GM12878 (cell line): ENCODE measurements at regions not wholly inside any gene's neighbourhood (a gene's known extent, or its start where the extent isn't known, plus 50 kb on each side); places are given as distances from the start of the nearest gene placed in this dataset.

Experiments used
- ATAC-seq: fragments of 200-7000 bp; cut with Tn5 transposase; 3 replicates; pipeline ENCODE4 v1.9.1; 2020; ENCODE audit warnings: mild to moderate bottlenecking, moderate library complexity
- BruUV-seq: library from RNA; stranded (reverse); fragments of 400-500 nt; replicated peaks from 2 replicates; lab custom pipeline; 2021; lab: Mats Ljungman, UMichigan
- CTCF ChIA-PET: fragments of 300-600 bp; sonication (Branson Sonifier 250); formaldehyde crosslinking; extraction: SDS; loops from one replicate; lab custom pipeline; 2021; ENCODE audit warnings: inconsistent platforms; lab: Yijun Ruan, JAX
- POLR2A ChIA-PET: fragments of 350-600 bp; formaldehyde crosslinking; extraction: SDS; loops from one replicate; lab custom pipeline; 2021; ENCODE audit warnings: inconsistent platforms; lab: Charles Lee
- RAD21 ChIA-PET: fragments of 300-600 bp; sonication (Branson Sonifier 250); formaldehyde crosslinking; loops from one replicate; lab custom pipeline; 2023; ENCODE audit warnings: antibody characterized with exemption; ENCODE audit not compliant: unreplicated experiment; lab: Charles Lee
- SMC1A ChIA-PET: fragments of 300-600 bp; sonication (Branson Sonifier 250); formaldehyde crosslinking; loops from one replicate; lab custom pipeline; 2023; ENCODE audit not compliant: unreplicated experiment, uncharacterized antibody; lab: Charles Lee
- DNase-seq: peaks from one replicate; pipeline ENCODE4 v3.0.0-alpha.2; 2011; ENCODE audit warnings: low read depth, low spot score
- FAIRE-seq: peaks from 3 replicates; lab custom pipeline; 2011; peaks lifted over from hg19 to GRCh38; lab: Jason Lieb, UNC
- H2AFZ ChIP-seq: 2 replicates; pipeline ENCODE4 v1.6.0; 2011; ENCODE audit warnings: low read depth, low read length, control low read depth; ENCODE audit not compliant: control insufficient read depth
- H3K27ac ChIP-seq: 2 replicates; pipeline ENCODE4 v1.5.1; 2011; ENCODE audit warnings: control low read depth; ENCODE audit not compliant: control insufficient read depth, insufficient read depth
- H3K27me3 ChIP-seq, 2 experiments: replicated peaks in 1 of 2; 2 replicates each; pipeline versions ENCODE4 v1.6.0 to v1.6.1; 2011; ENCODE audit warnings: low read length in 1 of 2; ENCODE audit not compliant: control insufficient read depth in 2 of 2, insufficient read depth in 2 of 2
- H3K36me3 ChIP-seq, 2 experiments: 2 replicates each; pipeline ENCODE4 v1.5.1; 2011; ENCODE audit warnings: low read length in 1 of 2; ENCODE audit not compliant: control insufficient read depth in 2 of 2, insufficient read depth in 2 of 2
- H3K4me1 ChIP-seq: 2 replicates; pipeline ENCODE4 v1.6.1; 2011; ENCODE audit warnings: mild to moderate bottlenecking, low read length, moderate library complexity, mixed read lengths; ENCODE audit not compliant: control insufficient read depth, insufficient read depth
- H3K4me2 ChIP-seq: 2 replicates; pipeline ENCODE4 v1.6.0; 2011; ENCODE audit warnings: control low read depth; ENCODE audit not compliant: control insufficient read depth, insufficient read depth
- H3K4me3 ChIP-seq: fragments of 200-600 bp; sonication (generic); 2 replicates; pipeline ENCODE4 v1.5.1; 2016
- H3K79me2 ChIP-seq: 2 replicates; pipeline ENCODE4 v1.6.0; 2011; ENCODE audit warnings: low read length; ENCODE audit not compliant: control insufficient read depth, insufficient read depth
- H3K9ac ChIP-seq: 2 replicates; pipeline ENCODE4 v1.8.0; 2011; ENCODE audit warnings: low read length, control low read depth, mixed read lengths; ENCODE audit not compliant: control insufficient read depth, insufficient read depth
- H3K9me3 ChIP-seq: replicated peaks from 3 replicates; pipeline ENCODE4 v1.5.1; 2011; ENCODE audit warnings: mild to moderate bottlenecking, low read length; ENCODE audit not compliant: control insufficient read depth, insufficient read depth
- H4K20me1 ChIP-seq: 2 replicates; pipeline ENCODE4 v1.6.0; 2011; ENCODE audit not compliant: control insufficient read depth, insufficient read depth
- BACH1 ChIP-seq: fragments of 450-650 bp; IDR thresholded peaks from 2 replicates; pipeline ENCODE4 v1.6.1; 2017; ENCODE audit warnings: mild to moderate bottlenecking, borderline replicate concordance
- CBX3 ChIP-seq: fragments of 200-600 bp; sonication (generic); IDR thresholded peaks from 2 replicates; pipeline ENCODE4 v1.6.1; 2016; ENCODE audit warnings: low read depth, borderline replicate concordance
- CHD1 ChIP-seq: IDR thresholded peaks from 2 replicates; pipeline ENCODE4 v1.6.1; 2012; ENCODE audit warnings: low read depth, low read length, improper control_type of control experiment
- IRF5 ChIP-seq: fragments of 450-650 bp; IDR thresholded peaks from 2 replicates; pipeline ENCODE4 v1.6.1; 2017; ENCODE audit warnings: borderline replicate concordance
- JUND ChIP-seq: IDR thresholded peaks from 2 replicates; pipeline ENCODE4 v1.6.1; 2012; ENCODE audit warnings: low read depth, mild to moderate bottlenecking, low read length, improper control_type of control experiment, moderate library complexity
- MYC ChIP-seq: IDR thresholded peaks from 2 replicates; pipeline ENCODE4 v1.6.1; 2011; ENCODE audit warnings: mild to moderate bottlenecking, low read length, moderate library complexity, inconsistent platforms; ENCODE audit not compliant: insufficient read depth, insufficient replicate concordance, insufficient read length, severe bottlenecking
- PBX3 ChIP-seq: IDR thresholded peaks from 2 replicates; pipeline ENCODE4 v1.6.1; 2011; ENCODE audit warnings: mild to moderate bottlenecking, low read depth, low read length, moderate library complexity; ENCODE audit not compliant: insufficient replicate concordance
- PML ChIP-seq: IDR thresholded peaks from 2 replicates; pipeline ENCODE4 v1.6.1; 2012; ENCODE audit warnings: low read length, inconsistent platforms
- RAD21 ChIP-seq: IDR thresholded peaks from 2 replicates; pipeline ENCODE4 v1.6.1; 2011; ENCODE audit warnings: mild to moderate bottlenecking, low read depth, low read length, moderate library complexity; ENCODE audit not compliant: insufficient read depth
- SMC3 ChIP-seq: IDR thresholded peaks from 2 replicates; pipeline ENCODE4 v1.6.1; 2011; ENCODE audit warnings: low read length, improper control_type of control experiment, borderline replicate concordance
- SRF ChIP-seq, 2 experiments: IDR thresholded peaks; 2 replicates each; pipeline ENCODE4 v1.6.1; 2011; ENCODE audit warnings: low read depth in 2 of 2, low read length in 2 of 2, mild to moderate bottlenecking in 1 of 2, moderate library complexity in 1 of 2
- STAT1 ChIP-seq: fragments of 450-650 bp; conservative IDR thresholded peaks from 2 replicates; pipeline ENCODE4 v1.6.1; 2014; ENCODE audit warnings: antibody characterized with exemption, mild to moderate bottlenecking
- USF1 ChIP-seq: IDR thresholded peaks from 2 replicates; pipeline ENCODE4 v1.6.1; 2011; ENCODE audit warnings: borderline replicate concordance, low read depth, mild to moderate bottlenecking, moderate library complexity, mixed read lengths, low read length; ENCODE audit not compliant: insufficient read depth; ENCODE audit errors: extremely low read length
- ZBTB33 ChIP-seq: fragments of 450-650 bp; IDR thresholded peaks from 2 replicates; pipeline ENCODE4 v1.6.1; 2017; ENCODE audit warnings: mild to moderate bottlenecking
- ZNF24 ChIP-seq: fragments of 450-650 bp; IDR thresholded peaks from 2 replicates; pipeline ENCODE4 v1.6.1; 2017; ENCODE audit warnings: antibody characterized with exemption, mild to moderate bottlenecking
- ZNF384 ChIP-seq: IDR thresholded peaks from 2 replicates; pipeline ENCODE4 v1.6.1; 2012; ENCODE audit warnings: low read depth, mild to moderate bottlenecking, low read length, improper control_type of control experiment, borderline replicate concordance
- ZZZ3 ChIP-seq: IDR thresholded peaks from 2 replicates; pipeline ENCODE4 v1.6.1; 2011; ENCODE audit warnings: low read depth; ENCODE audit not compliant: control insufficient read depth, insufficient read length
- WGBS: methylation state at CpG from one replicate; pipeline ENCODE4 v1.1.6; 2016; ENCODE audit warnings: low lambda C conversion rate; ENCODE audit not compliant: insufficient replicate concordance, insufficient coverage; ENCODE audit errors: missing lambda C conversion rate; 5-methylcytosine and 5-hydroxymethylcytosine counted together
- in situ Hi-C: fragments of 300-500 bp; cut with MboI; formaldehyde crosslinking; loops from 9 replicates; pipeline ENCODE4 v1.14.3; 2018; ENCODE audit warnings: mixed read lengths
- intact Hi-C: fragments of 100-400 bp; cut with micrococcal nuclease; formaldehyde crosslinking; loops from one replicate; pipeline ENCODE4 v1.14.2; 2022; ENCODE audit not compliant: unreplicated experiment

- DNase-seq (no peak), ATAC-seq (no peak), FAIRE-seq (no peak)
- ChIA-PET RAD21 (no interaction called here), POLR2A (no interaction called here), SMC1A (no interaction called here), CTCF (no interaction called here)
- no peak overlapping the region for H3K4me3 ChIP-seq
- H3K27me3 ChIP-seq = no peaks in the 10 kb centered on the region
- no peaks in the 10 kb centered on the region for H3K4me1 ChIP-seq
- 5% methylated on average over 2 of the region's 2 CpGs for WGBS
- H3K36me3 ChIP-seq = no peaks in the 10 kb centered on the region
- no peak overlapping the region for H3K27ac ChIP-seq
- no peaks in the 10 kb centered on the region for H4K20me1 ChIP-seq
- in situ Hi-C loops = no loop called here
- no peak overlapping the region for H3K4me2 ChIP-seq
- no peaks in the 10 kb centered on the region for H3K79me2 ChIP-seq
- BruUV-seq = no TSS peak
- no peak overlapping the region for H3K9ac ChIP-seq
- TF ChIP-seq SMC3 = no peak
- no peak for TF ChIP-seq PML
- TF ChIP-seq JUND = no peak
- no peak for TF ChIP-seq PBX3
- TF ChIP-seq CBX3 = no peak
- no peak for TF ChIP-seq ZNF24
- TF ChIP-seq SRF (IDR thresholded peaks at IDR 0.05; ENCODE audit: low read depth in 2 of 2, low read length in 2 of 2) = no peak
- TF ChIP-seq ZBTB33 = no peak
- TF ChIP-seq IRF5 = no peak
- no peak for TF ChIP-seq USF1
- no peak for TF ChIP-seq CHD1
- no peak for TF ChIP-seq ZZZ3
- no peak for TF ChIP-seq STAT1
- no peak for TF ChIP-seq BACH1
- TF ChIP-seq ZNF384 = no peak
- no peak for TF ChIP-seq MYC
- no peak for TF ChIP-seq RAD21
- intact Hi-C loops = no loop called here
- H2AFZ ChIP-seq = no peak overlapping the region
- H3K9me3 ChIP-seq = no peaks in the 10 kb centered on the region
These were observed 51.6 kb upstream of the SNAP25 start for GRCh38 chr20:10167040-10167439.
